Lower leg skin (tissue), 4 donors: ENCODE measurements at regions not wholly inside any gene's neighbourhood (a gene's known extent, or its start where the extent isn't known, plus 50 kb on each side); places are given as distances from the start of the nearest gene placed in this dataset.
"Not testable (repeated sequence)": the region's sequence is repeated elsewhere in the genome, so short reads cannot be mapped to it uniquely, and the experiment has no call there.

Experiments
- DNase-seq, 2 donors: peaks; one replicate each; pipeline ENCODE4 v3.0.0-alpha.2; 2019; ENCODE audit warnings: low spot score in 2 of 2
- H3K4me3 ChIP-seq: fragments of 200-600 bp; sonication (generic); 2 replicates; pipeline ENCODE4 v1.5.1; 2017; ENCODE audit warnings: mild to moderate bottlenecking, low read depth; ENCODE audit not compliant: poor library complexity, severe bottlenecking
- POLR2A ChIP-seq, 2 donors: fragments of 450-650 bp; IDR thresholded peaks; one replicate each; pipeline ENCODE4 v1.6.1; 2016 to 2017; ENCODE audit warnings: antibody characterized with exemption in 2 of 2, mild to moderate bottlenecking in 1 of 2, moderate library complexity in 1 of 2
- WGBS, 2 donors: methylation state at CpG; one replicate each; pipeline ENCODE4 v1.1.5; 2018; 5-methylcytosine and 5-hydroxymethylcytosine counted together
- intact Hi-C: fragments of 100-400 bp; cut with DNase I; formaldehyde crosslinking; loops from one replicate; pipeline ENCODE4 v1.15.0; 2023; ENCODE audit warnings: low total_unique reads
- TF ChIP-seq, protein P1 (sequence below), 3 donors: fragments of 450-650 bp; IDR thresholded peaks; one replicate each; pipeline ENCODE4 v1.5.1; 2016; ENCODE audit warnings: antibody characterized with exemption in 3 of 3, mild to moderate bottlenecking in 3 of 3, moderate library complexity in 2 of 3

DNA sequence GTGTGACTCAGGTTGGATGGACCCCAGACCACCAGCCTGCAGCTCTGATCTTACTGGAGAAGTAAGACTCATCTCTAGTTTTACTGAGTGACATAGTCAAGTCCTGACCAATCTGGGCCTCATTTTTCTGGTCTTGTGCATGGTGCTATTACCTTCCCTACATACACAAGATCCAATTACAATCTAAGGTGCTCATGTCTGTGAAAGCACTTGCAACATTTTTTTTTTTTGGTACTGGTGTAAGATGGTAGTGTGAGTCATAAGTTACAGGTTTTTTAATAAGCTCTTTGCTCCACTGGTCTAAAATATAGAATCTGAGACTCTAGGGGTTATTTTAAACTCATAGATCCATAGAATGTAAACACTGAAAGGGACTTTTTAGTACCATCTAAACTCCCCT lies 117.3 kb upstream of the EFEMP1 start:
- intact Hi-C loops, result no loop called here
- no peak overlapping the region for H3K4me3 ChIP-seq
- no peak for TF ChIP-seq POLR2A (IDR thresholded peaks at IDR 0.05)
- TF ChIP-seq, protein P1, sequence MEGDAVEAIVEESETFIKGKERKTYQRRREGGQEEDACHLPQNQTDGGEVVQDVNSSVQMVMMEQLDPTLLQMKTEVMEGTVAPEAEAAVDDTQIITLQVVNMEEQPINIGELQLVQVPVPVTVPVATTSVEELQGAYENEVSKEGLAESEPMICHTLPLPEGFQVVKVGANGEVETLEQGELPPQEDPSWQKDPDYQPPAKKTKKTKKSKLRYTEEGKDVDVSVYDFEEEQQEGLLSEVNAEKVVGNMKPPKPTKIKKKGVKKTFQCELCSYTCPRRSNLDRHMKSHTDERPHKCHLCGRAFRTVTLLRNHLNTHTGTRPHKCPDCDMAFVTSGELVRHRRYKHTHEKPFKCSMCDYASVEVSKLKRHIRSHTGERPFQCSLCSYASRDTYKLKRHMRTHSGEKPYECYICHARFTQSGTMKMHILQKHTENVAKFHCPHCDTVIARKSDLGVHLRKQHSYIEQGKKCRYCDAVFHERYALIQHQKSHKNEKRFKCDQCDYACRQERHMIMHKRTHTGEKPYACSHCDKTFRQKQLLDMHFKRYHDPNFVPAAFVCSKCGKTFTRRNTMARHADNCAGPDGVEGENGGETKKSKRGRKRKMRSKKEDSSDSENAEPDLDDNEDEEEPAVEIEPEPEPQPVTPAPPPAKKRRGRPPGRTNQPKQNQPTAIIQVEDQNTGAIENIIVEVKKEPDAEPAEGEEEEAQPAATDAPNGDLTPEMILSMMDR (IDR thresholded peaks at IDR 0.05), result no peak
- no peak for DNase-seq

DNA sequence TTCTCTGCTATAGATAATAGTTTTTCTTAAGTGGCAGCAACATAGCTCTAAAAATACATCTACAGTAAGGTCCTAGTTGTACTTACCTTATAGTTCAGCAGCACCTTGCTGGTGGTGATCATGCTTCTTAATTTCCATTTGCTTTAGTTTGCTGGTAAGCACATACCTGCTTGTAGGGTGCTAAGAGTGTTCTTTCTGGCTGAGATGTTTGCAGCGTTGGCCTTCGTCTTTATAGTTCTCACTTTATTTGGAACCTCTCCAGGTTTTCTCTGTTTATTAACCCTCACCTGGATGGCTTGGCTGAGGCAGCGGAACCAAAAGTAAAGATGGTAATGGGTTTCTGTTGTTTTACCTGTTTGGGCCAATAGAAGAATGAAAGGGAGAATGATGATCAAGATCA lies 123.6 kb upstream of the EFEMP1 start:
- intact Hi-C loops, result no loop called here
- TF ChIP-seq POLR2A (IDR thresholded peaks at IDR 0.05), result no peak
- TF ChIP-seq, protein P1 (IDR thresholded peaks at IDR 0.05), result no peak
- DNase-seq, result no peak
- no peak overlapping the region for H3K4me3 ChIP-seq
- WGBS, 2 donors, result 38 to 43% methylated on average over 3 of the region's 3 CpGs

DNA sequence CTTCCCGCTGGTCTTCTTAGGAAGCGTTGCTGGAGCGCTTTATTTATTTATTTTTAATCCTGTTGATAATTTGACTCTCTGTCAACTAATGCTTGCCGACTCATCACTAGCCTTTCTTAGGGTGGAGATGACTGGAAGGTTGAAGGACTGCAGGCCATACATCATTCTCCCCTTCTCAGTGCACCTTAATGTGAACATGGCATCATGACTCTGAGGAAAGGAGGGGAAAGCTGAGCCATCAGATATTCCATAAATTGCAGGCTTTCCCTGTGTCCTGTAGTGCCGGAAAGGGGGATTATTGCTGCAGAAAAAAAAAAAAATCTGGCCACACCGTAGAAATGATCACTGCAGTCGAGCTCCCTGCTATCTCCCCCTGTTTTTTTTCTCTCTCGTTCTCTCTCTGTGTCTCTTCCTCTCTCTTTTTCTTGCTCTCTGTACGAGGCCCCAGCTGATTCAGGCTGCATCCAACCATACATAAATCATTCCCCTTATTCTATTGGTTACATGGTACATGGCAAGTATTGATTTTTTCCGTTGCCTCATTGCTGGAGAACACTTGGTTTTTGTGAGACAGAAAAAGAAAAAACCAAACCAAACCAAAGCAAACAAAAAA lies 125.8 kb upstream of the EFEMP1 start:
- intact Hi-C loops, result no loop called here
- 71 to 75% methylated on average over 10 of the region's 10 CpGs for WGBS, 2 donors
- H3K4me3 ChIP-seq, result no peak overlapping the region
- no peak for TF ChIP-seq POLR2A (IDR thresholded peaks at IDR 0.05)
- TF ChIP-seq, protein P1 (IDR thresholded peaks at IDR 0.05), result no peak
- DNase-seq, result no peak

DNA sequence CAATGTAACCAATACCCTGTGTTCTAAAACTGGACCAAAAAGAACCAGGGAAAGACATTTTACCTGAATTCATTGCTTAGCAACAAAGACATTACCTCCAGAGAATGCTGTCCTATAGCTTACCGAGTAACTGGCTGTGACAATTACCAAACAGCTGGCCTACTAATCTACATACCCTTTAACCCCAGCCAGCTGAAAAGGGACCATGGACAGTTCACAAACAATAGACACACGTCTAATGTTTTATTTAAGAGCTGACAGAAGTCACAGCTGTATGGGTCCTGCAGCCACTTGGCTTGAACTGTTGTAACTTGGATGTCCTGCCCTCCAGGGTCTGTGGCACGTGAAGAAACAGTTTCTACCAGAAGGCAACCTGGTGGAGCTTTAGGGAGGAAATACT lies 130.1 kb upstream of the EFEMP1 start:
- 43 to 45% methylated on average over 3 of the region's 3 CpGs for WGBS, 2 donors
- DNase-seq, result no peak
- intact Hi-C loops, result no loop called here
- H3K4me3 ChIP-seq, result no peak overlapping the region
- TF ChIP-seq, protein P1 (IDR thresholded peaks at IDR 0.05), result no peak
- no peak for TF ChIP-seq POLR2A (IDR thresholded peaks at IDR 0.05)

DNA sequence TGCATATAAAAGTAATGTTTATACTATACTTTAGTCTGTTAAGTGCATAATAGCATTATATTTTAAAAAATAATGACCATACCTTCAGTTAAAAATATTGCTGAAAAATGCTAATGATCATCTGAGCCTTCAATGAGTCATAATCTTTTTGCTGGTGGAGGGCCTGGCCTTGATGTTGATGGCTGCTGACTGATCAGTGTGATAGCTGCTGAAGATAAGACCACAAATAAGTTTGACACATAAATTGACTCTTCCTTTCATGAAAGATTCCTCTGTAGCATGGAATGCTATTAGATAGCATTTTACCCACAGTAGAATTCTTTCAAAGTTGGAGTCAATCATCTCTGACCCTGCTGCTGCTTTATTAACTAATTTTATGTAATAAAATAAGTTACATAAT lies 128.4 kb upstream of the CCDC85A start:
- no peak for DNase-seq
- intact Hi-C loops, result no loop called here

DNA sequence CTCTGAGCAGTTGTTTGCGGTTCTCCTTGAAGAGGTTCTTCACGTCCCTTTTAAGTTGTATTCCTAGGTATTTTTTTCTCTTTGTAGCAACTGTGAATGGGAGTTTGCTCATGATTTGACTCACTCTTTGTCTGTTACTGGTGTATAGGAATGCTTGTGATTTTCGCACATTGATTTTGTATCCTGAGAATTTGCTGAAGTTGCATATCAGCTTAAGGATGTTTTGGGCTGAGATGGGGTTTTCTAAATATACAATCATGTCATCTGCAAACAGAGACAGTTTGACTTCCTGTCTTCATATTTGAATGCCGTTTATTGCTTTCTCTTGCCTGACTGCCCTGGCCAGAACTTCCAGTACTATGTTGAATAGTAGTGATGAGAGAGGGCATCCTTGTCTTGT lies 122.5 kb upstream of the CCDC85A start:
- intact Hi-C loops, DNase-seq, H3K4me3 ChIP-seq: not testable (repeated sequence)
- WGBS, 2 donors, result 93 to 96% methylated on average over 4 of the region's 4 CpGs

More for the DNA sequence above, 128.4 kb upstream of the CCDC85A start:
- TF ChIP-seq, protein P1 (IDR thresholded peaks at IDR 0.05), result no peak
- TF ChIP-seq POLR2A (IDR thresholded peaks at IDR 0.05), result no peak
- no peak overlapping the region for H3K4me3 ChIP-seq
